Neural cell (in vitro differentiated cells): ENCODE measurements at regions not wholly inside any gene's neighbourhood (a gene's known extent, or its start where the extent isn't known, plus 50 kb on each side); places are given as distances from the start of the nearest gene placed in this dataset.

Experiments
- H2AFZ ChIP-seq: fragments of 200-600, 300-800 bp; sonication (generic), shearing (Covaris generic); 2 replicates; pipeline ENCODE4 v1.6.0; 2014; ENCODE audit warnings: low read depth, mild to moderate bottlenecking, antibody characterized with exemption, low read length, moderate library complexity
- H3F3A ChIP-seq: fragments of 200-600 bp; shearing (Covaris generic); 2 replicates; pipeline ENCODE4 v1.6.1; 2016; ENCODE audit warnings: mild to moderate bottlenecking, moderate library complexity, mixed read lengths, antibody characterized with exemption, low read length; ENCODE audit not compliant: insufficient read depth, poor library complexity, severe bottlenecking
- H3K27ac ChIP-seq: fragments of 200-600, 300-800 bp; sonication (generic), shearing (Covaris generic); 2 replicates; pipeline ENCODE4 v1.5.1; 2014; ENCODE audit warnings: mild to moderate bottlenecking, low read length, moderate library complexity
- H3K27me3 ChIP-seq: fragments of 300-800, 200-600 bp; sonication (generic), shearing (Covaris generic); 2 replicates; pipeline ENCODE4 v1.6.0; 2014; ENCODE audit warnings: mild to moderate bottlenecking, low read depth, low read length, moderate library complexity; ENCODE audit not compliant: insufficient read depth
- H3K36me3 ChIP-seq: fragments of 300-800, 200-600 bp; sonication (generic), shearing (Covaris generic); 2 replicates; pipeline ENCODE4 v1.5.1; 2014; ENCODE audit warnings: mild to moderate bottlenecking, antibody characterized with exemption, low read length, moderate library complexity; ENCODE audit not compliant: insufficient read depth
- H3K4me2 ChIP-seq: fragments of 300-800, 200-600 bp; sonication (generic), shearing (Covaris generic); 2 replicates; pipeline ENCODE4 v1.6.0; 2014; ENCODE audit warnings: mild to moderate bottlenecking, low read length
- H3K4me3 ChIP-seq: fragments of 300-800, 200-600 bp; sonication (generic), shearing (Covaris generic); 2 replicates; pipeline ENCODE4 v1.5.1; 2014; ENCODE audit warnings: mild to moderate bottlenecking, low read length, moderate library complexity
- H3K79me2 ChIP-seq: fragments of 200-600 bp; shearing (Covaris generic); replicated peaks from 2 replicates; pipeline ENCODE4 v1.6.0; 2014; ENCODE audit warnings: mild to moderate bottlenecking, low read length, moderate library complexity; ENCODE audit not compliant: insufficient read depth
- H3K9ac ChIP-seq: fragments of 300-800, 200-600 bp; sonication (generic), shearing (Covaris generic); 2 replicates; pipeline ENCODE4 v1.6.1; 2016; ENCODE audit warnings: mild to moderate bottlenecking, low read length, mixed read lengths
- H3K9me2 ChIP-seq: fragments of 200-600 bp; shearing (Covaris generic); 2 replicates; pipeline ENCODE4 v1.6.1; 2016; ENCODE audit warnings: mild to moderate bottlenecking, low read length, mixed read lengths; ENCODE audit not compliant: insufficient read depth
- H3K9me3 ChIP-seq: fragments of 200-600, 300-800 bp; sonication (generic), shearing (Covaris generic); 2 replicates; pipeline ENCODE4 v1.6.1; 2016; ENCODE audit warnings: mild to moderate bottlenecking, mixed run types, low read length, moderate library complexity, mixed read lengths
- H4K20me1 ChIP-seq: fragments of 200-600 bp; shearing (Covaris generic); 2 replicates; pipeline ENCODE4 v1.6.1; 2016; ENCODE audit warnings: mild to moderate bottlenecking, mixed run types; ENCODE audit not compliant: insufficient read depth
- EP300 ChIP-seq: fragments of 450-650 bp; conservative IDR thresholded peaks from 2 replicates; pipeline ENCODE4 v1.6.1; 2014; ENCODE audit warnings: antibody characterized with exemption, mild to moderate bottlenecking, moderate library complexity; ENCODE audit not compliant: poor library complexity, severe bottlenecking
- EZH2 ChIP-seq: fragments of 200-600, 300-800 bp; shearing (Covaris generic), sonication (generic); IDR thresholded peaks from 2 replicates; pipeline ENCODE4 v1.6.1; 2014; ENCODE audit warnings: antibody characterized with exemption, low read length, borderline replicate concordance, mild to moderate bottlenecking; ENCODE audit not compliant: insufficient read depth, poor library complexity, severe bottlenecking
- MXI1 ChIP-seq: fragments of 450-650 bp; conservative IDR thresholded peaks from 2 replicates; pipeline ENCODE4 v1.6.1; 2014; ENCODE audit warnings: antibody characterized with exemption, mild to moderate bottlenecking; ENCODE audit not compliant: poor library complexity, severe bottlenecking
- POLR2AphosphoS5 ChIP-seq: IDR thresholded peaks from 2 replicates; pipeline ENCODE4 v1.6.1; 2012
- RAD21 ChIP-seq: fragments of 450-650 bp; conservative IDR thresholded peaks from 2 replicates; pipeline ENCODE4 v1.6.1; 2014; ENCODE audit warnings: antibody characterized with exemption, mild to moderate bottlenecking, moderate library complexity
- SMC3 ChIP-seq: fragments of 450-650 bp; conservative IDR thresholded peaks from 2 replicates; pipeline ENCODE4 v1.6.1; 2014; ENCODE audit warnings: antibody characterized with exemption, mild to moderate bottlenecking, moderate library complexity; ENCODE audit not compliant: poor library complexity
- TAF1 ChIP-seq: IDR thresholded peaks from 2 replicates; pipeline ENCODE4 v1.6.1; 2012; ENCODE audit warnings: low read depth
- TF ChIP-seq, protein P1 (sequence below): fragments of 450-650 bp; IDR thresholded peaks from 2 replicates; pipeline ENCODE4 v1.5.1; 2014; ENCODE audit warnings: antibody characterized with exemption, mild to moderate bottlenecking, moderate library complexity; ENCODE audit not compliant: poor library complexity, severe bottlenecking
- TF ChIP-seq, protein P2 (sequence below): IDR thresholded peaks from 2 replicates; pipeline ENCODE4 v1.6.1; 2012; ENCODE audit warnings: borderline replicate concordance

- no peaks in the 10 kb centered on the region for H3K9me3 ChIP-seq
- H3K27me3 ChIP-seq = no peaks in the 10 kb centered on the region
- no peak overlapping the region for H3K27ac ChIP-seq
These were observed 186.9 kb upstream of the TNRC6C start for GRCh38 chr17:77771587-77771986.

GRCh38 chr17:77771998-77772397, 186.5 kb upstream of the TNRC6C start:
- Histone ChIP-seq H3K27me3 (no peaks in the 10 kb centered on the region), H3F3A (no peaks in the 10 kb centered on the region), H2AFZ (no peak overlapping the region), H3K4me2 (no peak overlapping the region), H4K20me1 (no peaks in the 10 kb centered on the region), H3K4me3 (no peak overlapping the region), H3K9ac (no peak overlapping the region), H3K27ac (no peak overlapping the region), H3K79me2 (no peaks in the 10 kb centered on the region), H3K36me3 (no peaks in the 10 kb centered on the region), H3K9me3 (no peaks in the 10 kb centered on the region), H3K9me2 (no peaks in the 10 kb centered on the region)
- TF ChIP-seq POLR2AphosphoS5 = no peak

More at GRCh38 chr17:77771587-77771986, 186.9 kb upstream of the TNRC6C start:
- H3K9ac ChIP-seq = no peak overlapping the region
- no peaks in the 10 kb centered on the region for H3F3A ChIP-seq
- TF ChIP-seq SMC3 = no peak
- TF ChIP-seq EP300 = no peak
- TF ChIP-seq EZH2 = no peak
- TF ChIP-seq, protein P1, sequence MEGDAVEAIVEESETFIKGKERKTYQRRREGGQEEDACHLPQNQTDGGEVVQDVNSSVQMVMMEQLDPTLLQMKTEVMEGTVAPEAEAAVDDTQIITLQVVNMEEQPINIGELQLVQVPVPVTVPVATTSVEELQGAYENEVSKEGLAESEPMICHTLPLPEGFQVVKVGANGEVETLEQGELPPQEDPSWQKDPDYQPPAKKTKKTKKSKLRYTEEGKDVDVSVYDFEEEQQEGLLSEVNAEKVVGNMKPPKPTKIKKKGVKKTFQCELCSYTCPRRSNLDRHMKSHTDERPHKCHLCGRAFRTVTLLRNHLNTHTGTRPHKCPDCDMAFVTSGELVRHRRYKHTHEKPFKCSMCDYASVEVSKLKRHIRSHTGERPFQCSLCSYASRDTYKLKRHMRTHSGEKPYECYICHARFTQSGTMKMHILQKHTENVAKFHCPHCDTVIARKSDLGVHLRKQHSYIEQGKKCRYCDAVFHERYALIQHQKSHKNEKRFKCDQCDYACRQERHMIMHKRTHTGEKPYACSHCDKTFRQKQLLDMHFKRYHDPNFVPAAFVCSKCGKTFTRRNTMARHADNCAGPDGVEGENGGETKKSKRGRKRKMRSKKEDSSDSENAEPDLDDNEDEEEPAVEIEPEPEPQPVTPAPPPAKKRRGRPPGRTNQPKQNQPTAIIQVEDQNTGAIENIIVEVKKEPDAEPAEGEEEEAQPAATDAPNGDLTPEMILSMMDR = no peak
- TF ChIP-seq, protein P2, sequence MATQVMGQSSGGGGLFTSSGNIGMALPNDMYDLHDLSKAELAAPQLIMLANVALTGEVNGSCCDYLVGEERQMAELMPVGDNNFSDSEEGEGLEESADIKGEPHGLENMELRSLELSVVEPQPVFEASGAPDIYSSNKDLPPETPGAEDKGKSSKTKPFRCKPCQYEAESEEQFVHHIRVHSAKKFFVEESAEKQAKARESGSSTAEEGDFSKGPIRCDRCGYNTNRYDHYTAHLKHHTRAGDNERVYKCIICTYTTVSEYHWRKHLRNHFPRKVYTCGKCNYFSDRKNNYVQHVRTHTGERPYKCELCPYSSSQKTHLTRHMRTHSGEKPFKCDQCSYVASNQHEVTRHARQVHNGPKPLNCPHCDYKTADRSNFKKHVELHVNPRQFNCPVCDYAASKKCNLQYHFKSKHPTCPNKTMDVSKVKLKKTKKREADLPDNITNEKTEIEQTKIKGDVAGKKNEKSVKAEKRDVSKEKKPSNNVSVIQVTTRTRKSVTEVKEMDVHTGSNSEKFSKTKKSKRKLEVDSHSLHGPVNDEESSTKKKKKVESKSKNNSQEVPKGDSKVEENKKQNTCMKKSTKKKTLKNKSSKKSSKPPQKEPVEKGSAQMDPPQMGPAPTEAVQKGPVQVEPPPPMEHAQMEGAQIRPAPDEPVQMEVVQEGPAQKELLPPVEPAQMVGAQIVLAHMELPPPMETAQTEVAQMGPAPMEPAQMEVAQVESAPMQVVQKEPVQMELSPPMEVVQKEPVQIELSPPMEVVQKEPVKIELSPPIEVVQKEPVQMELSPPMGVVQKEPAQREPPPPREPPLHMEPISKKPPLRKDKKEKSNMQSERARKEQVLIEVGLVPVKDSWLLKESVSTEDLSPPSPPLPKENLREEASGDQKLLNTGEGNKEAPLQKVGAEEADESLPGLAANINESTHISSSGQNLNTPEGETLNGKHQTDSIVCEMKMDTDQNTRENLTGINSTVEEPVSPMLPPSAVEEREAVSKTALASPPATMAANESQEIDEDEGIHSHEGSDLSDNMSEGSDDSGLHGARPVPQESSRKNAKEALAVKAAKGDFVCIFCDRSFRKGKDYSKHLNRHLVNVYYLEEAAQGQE = no peak
- TF ChIP-seq POLR2AphosphoS5 = no peak
- no peak for TF ChIP-seq TAF1
- no peak for TF ChIP-seq MXI1
- no peak for TF ChIP-seq RAD21
- H3K36me3 ChIP-seq = no peaks in the 10 kb centered on the region
- H2AFZ ChIP-seq = no peak overlapping the region
- no peaks in the 10 kb centered on the region for H4K20me1 ChIP-seq
- no peaks in the 10 kb centered on the region for H3K79me2 ChIP-seq
- H3K9me2 ChIP-seq = no peaks in the 10 kb centered on the region
- no peak overlapping the region for H3K4me3 ChIP-seq
- H3K4me2 ChIP-seq = no peak overlapping the region

GRCh38 chr17:77772461-77772897, 186.0 kb upstream of the TNRC6C start:
- no peaks in the 10 kb centered on the region for H3K79me2 ChIP-seq
- H3K9me3 ChIP-seq = no peaks in the 10 kb centered on the region
- no peak overlapping the region for H3K4me2 ChIP-seq
- TF ChIP-seq SMC3 (no peak), TAF1 (no peak), POLR2AphosphoS5 (no peak), EZH2 (no peak), MXI1 (no peak), RAD21 (no peak), EP300 (no peak)
- TF ChIP-seq, protein P1 = no peak
- TF ChIP-seq, protein P2 = no peak
- no peaks in the 10 kb centered on the region for H3K36me3 ChIP-seq
- no peaks in the 10 kb centered on the region for H4K20me1 ChIP-seq
- no peak overlapping the region for H3K4me3 ChIP-seq
- H3K9me2 ChIP-seq = no peaks in the 10 kb centered on the region
- H3K9ac ChIP-seq = no peak overlapping the region
- no peak overlapping the region for H2AFZ ChIP-seq
- H3K27ac ChIP-seq = no peak overlapping the region
- H3K27me3 ChIP-seq = no peaks in the 10 kb centered on the region
- no peaks in the 10 kb centered on the region for H3F3A ChIP-seq
